ENCODE measurements at regions not wholly inside any gene's neighbourhood (a gene's known extent, or its start where the extent isn't known, plus 50 kb on each side); places are given as distances from the start of the nearest gene placed in this dataset.
"Not testable (repeated sequence)": the region's sequence is repeated elsewhere in the genome, so short reads cannot be mapped to it uniquely, and the experiment has no call there.

DNA sequence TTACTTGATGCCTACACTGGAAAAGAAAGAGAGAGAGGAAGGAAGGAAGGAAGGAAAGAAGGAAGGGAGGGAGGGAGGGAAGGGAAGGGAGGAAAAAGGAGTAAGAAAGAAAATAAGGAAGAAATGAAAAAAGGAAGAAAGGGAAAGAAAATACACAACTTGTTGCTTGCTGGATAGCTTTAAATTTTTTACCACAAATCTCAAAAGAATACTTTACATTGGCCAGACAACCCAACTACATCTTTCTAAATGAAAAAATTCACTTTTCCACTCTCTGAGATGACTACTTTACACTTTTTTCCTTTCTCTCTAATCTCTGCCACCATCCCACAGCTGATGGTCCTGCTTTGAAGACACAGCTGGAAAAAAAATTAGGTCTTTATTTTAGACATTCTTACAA is 228.9 kb upstream of the FAM78B start:
- no peak for DNase-seq

GRCh38 chr1:166409253-166410082 is 242.7 kb upstream of the FAM78B start:
- DNase-seq = not testable (repeated sequence)

- no peak for DNase-seq
These were observed 243.2 kb upstream of the FAM78B start for GRCh38 chr1:166410083-166410385.

DNA sequence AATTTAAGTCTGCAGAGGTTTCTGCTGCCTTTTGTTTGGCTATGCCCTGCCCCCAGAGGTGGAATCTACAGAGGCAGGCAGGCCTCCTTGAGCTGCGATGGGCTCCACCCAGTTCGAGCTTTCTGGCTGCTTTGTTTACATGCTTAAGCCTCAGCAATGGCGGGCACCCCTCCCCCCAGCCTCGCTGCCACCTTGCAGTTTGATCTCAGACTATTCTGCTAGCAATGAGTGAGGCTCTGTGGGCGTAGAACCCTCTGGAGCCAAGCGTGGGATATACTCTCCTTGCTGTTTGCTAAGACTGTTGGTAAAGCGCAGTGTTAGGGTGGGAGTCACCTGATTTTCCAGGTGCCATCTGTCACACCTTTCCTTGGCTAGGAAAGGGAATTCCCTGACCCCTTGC is 250.0 kb upstream of the FAM78B start:
- not testable (repeated sequence) for DNase-seq

DNA sequence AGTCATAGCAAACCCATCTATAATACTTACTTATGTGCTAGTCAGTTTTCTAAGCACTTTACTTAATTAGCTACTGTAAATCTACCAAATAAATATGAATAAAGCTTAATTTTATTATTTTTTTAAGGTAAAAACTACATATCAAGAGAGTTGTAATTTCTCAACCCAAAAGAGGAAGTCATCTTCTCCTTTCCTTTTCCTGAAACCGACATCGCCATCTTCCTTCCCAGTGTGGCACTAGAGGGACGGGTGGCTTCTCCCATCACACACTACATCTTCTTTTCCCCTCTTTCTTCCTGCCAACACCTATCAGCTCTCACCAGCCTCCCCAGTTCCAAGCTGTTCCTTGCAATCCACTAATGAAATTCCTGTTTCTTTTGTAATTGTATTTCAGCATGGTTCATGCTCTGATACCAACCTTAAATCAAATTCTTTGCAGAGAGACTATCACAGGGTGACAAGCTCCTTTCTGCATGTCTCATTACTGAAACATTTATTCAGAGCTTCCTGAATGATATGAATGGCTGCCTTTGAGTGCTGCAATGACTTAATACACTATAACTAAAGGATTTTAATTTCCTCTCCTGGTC is 251.6 kb upstream of the FAM78B start:
- DNase-seq = no peak

DNA sequence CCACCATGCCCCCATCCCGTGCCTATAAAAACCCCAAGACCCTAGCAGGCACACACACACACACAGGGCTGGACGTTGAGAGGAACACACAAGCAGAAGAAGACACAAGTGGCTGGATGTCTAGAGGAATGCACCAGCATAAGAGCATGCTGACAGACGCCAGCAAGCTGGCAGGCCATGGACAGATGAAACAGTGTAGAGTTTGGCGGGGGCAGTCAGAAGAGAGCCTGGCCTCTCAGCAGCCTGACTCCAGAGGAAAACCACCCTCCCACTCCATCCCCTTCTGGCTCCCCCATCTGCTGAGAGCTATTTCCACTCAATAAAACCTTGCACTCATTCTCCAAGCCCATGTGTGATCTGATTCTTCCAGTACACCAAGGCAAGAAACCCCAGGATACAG is 255.8 kb upstream of the FAM78B start:
- not testable (repeated sequence) for DNase-seq

GRCh38 chr1:166432655-166433054 is 265.9 kb upstream of the FAM78B start:
- DNase-seq = peak; percentile 21

GRCh38 chr1:166433404-166434304 is 266.9 kb upstream of the FAM78B start:
- DNase-seq = not testable (repeated sequence)

GRCh38 chr1:166457700-166458099 is 290.9 kb upstream of the FAM78B start:
- DNase-seq = no peak

GRCh38 chr1:166464333-166464732 is 297.5 kb upstream of the FAM78B start:
- no peak for DNase-seq

DNA sequence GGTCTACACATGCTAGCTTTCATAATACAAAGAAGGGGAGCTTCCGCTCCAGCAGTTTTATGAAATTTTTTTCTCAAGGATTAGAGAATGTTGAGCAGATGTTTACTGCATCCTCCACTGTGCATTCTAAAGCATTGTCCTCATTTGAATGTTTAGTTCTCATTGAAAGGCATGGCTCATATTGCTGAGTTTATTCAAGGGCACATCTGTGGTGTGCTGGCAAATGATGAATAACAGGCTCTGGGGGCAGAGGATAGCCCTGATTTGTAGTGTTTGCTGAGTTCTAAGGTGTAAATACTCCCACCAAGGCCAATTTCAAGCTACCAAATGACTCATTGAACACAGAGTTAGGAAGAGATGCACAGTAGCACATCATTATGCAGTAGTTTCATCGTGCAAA is 303.2 kb upstream of the FAM78B start:
- DNase-seq = no peak

DNA sequence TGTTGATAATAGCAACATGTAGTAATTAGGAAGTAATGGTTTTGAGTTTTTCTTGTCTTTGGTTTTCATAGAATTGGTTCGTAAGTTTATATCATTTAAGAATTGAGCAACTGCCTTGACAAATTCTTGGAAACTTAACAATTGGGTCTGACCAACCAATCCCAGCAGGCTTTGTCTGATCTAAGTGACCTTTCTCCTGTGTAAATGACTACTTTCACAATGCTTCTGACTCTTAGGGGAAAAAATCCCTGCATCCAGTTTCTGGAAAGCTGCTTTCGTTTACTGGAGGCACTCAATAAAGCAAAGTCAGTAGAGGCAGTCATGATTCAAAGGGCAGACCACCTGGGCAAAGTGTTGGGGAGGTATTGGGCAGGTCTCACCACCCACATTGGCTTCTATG is 303.6 kb upstream of the FAM78B start:
- DNase-seq = no peak

DNA sequence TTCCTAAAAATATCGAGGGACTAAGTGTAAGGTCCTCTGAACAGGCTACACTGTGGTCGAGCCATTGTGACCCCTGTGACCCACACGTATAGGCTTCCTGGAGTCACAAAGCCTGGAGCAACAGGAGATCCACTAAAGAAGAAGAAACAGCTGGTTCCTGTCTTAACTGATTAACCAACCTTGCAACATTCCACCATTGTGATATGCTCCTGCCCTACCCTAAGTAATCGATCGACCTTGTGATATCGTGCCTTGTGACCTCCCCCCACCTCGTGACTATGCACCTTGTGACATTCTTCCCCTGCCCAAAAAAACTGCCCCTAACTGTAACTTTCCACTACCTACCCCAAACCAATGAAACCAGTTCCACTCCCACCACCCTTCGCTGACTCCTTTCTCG is 304.6 kb upstream of the FAM78B start:
- no peak for DNase-seq

GRCh38 chr1:166479052-166479631 is 312.3 kb upstream of the FAM78B start:
- DNase-seq = no peak

DNA sequence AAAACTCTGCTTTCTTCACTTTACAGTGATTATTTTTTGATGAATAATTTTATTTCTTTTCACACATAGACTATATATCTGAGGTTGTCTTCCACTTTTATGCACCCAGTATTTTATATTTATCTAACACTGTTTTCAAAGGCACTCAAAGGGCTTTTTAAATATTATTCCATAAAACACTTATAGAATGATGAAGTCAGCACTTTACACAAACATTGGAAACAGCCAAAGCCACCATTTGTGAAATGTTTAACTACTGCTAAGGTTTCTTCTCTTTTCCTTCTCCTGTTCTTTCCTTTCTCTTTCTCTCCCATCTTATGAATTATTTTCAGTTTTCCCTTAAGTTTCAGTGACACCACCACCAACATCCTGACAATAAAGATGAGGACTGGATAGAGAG is 317.7 kb upstream of the FAM78B start:
- DNase-seq = no peak

GRCh38 chr1:166484871-166485270 is 318.1 kb upstream of the FAM78B start:
- DNase-seq = no peak

DNA sequence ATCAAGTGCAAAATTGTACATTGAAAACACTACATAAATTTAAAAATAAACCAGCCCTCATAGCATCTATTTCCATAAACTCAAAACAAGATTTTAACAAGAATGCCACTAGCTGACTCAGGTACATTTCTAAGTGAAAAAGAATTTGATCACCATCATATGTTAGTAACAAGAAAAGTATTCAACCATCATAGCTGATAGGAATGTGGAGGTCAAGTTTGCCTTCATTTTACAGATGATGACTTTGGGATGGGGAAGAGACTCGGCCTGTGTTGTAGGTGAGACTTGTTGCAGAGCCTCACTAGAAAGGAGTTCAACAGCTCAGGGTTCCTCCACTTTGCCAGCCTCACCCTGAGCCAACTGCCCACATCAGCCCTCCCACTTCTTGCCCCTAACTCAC is 318.8 kb upstream of the FAM78B start:
- no peak for DNase-seq

GRCh38 chr1:166488327-166488726 is 321.5 kb upstream of the FAM78B start:
- DNase-seq = no peak

- DNase-seq = no peak
These were observed 322.5 kb upstream of the FAM78B start for GRCh38 chr1:166489356-166489669.

GRCh38 chr1:166489670-166490436 is 323.1 kb upstream of the FAM78B start:
- DNase-seq = peak; percentile 12

DNA sequence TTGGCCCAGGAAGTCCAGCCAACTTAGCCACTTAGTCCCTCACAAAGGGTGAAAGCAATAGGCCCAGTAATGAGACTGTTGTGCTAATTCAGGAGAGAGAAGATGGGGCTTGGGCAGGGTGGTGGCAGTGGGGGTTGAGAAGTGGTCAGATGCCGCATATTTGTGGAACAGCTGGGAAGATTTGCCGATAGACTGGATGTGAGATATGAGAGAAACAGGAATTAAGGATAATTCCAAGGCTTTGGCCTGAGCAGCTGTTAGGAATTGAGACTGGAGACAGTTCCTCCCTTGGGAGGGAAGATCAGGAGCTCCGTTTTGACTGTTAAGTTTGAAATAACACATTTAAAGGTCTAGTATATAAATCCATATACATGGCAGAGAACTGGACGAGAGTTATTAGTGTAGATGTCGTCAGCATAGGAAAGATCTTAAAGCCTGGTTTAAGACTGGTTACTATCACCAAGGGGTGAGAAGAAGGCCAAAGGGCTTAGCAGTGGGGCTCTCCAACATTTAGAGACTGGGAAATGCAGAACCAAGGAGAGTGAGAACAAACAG is 323.7 kb upstream of the FAM78B start:
- DNase-seq = no peak

DNA sequence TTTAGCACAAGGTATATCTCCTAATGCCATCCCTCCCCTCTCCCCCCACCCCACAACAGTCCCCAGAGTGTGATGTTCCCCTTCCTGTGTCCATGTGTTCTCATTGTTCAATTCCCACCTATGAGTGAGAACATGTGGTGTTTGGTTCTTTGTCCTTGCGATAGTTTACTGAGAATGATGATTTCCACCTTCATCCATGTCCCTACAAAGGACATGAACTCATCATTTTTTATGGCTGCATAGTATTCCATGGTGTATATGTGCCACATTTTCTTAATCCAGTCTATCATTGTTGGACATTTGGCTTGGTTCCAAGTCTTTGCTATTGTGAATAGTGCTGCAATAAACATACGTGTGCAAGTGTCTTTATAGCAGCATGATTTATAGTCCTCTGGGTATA is 327.0 kb upstream of the FAM78B start:
- not testable (repeated sequence) for DNase-seq

- DNase-seq = no peak
These were observed 331.9 kb upstream of the POGK start for GRCh38 chr1:166507347-166507746.
